ENCODE measurements at regions not wholly inside any gene's neighbourhood (a gene's known extent, or its start where the extent isn't known, plus 50 kb on each side); places are given as distances from the start of the nearest gene placed in this dataset.

DNA sequence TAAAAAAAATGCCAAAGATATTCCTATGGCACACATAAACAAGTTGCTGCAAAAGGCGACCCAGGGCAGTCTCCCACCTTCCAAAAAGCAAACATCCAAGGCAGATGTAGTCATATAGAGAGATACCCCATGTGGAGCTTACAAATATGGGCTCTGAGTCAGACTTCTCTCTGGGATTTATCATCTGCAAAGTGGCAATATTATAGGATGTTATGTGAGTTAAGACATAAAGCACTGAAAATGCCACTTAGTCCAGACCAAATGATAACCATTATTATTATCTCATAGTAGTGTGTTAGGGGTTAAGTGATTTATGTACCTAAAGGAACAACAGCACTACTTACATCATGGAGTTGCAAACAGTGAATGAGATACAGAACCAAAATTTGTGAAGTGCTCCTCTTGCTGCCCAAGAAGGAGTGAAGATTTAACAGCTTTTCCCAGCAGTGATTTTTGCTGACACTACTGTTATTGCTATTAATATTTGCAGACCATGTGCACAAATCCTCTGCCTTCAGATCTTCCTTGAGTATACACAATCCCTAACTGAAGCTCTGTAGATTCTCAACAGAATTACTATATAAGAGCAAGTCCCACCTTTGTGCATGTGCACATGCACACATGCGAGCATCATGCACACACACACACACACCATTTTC lies 560.0 kb upstream of the SALL1 start:
- DNase-seq, result no peak

DNA sequence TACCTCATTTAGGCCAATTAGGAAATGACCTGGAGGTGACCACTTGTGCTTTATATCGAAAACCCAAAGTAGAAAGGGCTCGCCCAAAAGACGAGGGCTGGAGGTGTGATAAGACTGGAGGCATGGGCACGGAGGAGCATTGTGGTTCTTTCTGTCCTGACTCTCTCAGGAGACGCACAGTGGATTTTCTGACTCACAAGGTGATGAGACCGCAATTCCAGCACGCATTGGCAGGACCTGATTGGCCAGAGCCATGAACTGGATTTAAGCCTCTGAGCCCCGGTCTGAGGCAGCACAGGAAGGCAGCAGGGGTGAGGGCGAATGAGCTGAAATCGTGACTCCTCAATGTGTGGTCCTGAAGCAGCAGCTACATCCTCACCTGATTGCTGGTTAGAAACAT lies 559.1 kb upstream of the SALL1 start:
- DNase-seq, result no peak

DNA sequence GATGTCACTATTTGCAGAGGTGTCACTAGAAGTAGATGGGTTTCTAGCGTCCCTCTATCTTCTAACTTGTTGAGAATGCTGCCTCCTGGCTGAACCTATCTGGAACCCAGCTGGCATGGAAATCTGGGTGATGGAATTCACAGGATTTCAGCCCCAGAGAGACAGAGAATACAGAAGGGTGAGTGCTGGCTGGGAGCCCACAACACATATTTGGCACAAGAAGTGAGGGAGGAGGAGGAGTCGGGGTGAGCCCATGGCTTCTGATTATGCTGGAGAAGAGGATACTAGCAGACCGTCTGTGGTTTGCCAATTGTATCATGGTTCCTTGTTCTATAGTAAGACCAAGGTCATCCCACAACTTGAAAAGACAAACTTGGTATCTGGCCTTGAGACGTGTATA lies 557.8 kb upstream of the SALL1 start:
- DNase-seq, result no peak

DNA sequence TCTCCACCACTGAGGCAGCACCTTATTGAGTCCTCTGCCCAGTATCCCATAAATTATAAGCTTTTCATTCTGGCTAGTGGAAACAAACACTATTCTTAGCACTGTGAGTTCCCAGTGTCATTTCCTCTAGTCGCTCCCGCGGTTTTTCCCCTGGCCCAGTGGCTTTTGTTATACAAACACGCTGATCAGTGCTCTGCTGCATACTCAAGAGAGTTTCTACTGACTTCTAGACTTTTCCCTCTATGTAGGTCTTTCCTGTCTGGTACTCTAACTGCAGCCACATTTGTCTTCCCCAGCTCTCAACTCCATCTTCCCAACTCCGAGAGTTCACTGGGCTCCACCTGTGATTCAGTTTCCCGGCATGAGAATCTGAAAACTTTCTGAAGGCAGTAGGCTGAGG lies 556.6 kb upstream of the SALL1 start:
- no peak for DNase-seq

DNA sequence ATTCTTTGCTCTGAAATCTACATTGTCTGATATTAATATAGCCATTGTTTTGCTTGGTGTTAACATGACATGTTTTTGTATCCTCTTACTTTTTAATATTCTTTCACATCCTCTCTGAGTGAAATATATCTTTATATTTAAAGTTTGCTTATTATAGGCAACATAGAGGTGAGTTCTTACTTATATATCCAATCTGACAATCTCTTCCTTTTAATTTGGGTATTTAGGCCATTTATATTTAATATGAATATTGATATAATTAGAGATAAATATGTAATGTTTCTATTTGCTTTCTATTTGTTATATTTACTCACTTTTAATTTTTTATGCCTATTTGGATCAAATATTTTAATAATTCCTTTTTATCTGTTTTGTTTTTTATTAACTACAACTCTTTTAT lies 554.1 kb upstream of the SALL1 start:
- DNase-seq, result no peak

DNA sequence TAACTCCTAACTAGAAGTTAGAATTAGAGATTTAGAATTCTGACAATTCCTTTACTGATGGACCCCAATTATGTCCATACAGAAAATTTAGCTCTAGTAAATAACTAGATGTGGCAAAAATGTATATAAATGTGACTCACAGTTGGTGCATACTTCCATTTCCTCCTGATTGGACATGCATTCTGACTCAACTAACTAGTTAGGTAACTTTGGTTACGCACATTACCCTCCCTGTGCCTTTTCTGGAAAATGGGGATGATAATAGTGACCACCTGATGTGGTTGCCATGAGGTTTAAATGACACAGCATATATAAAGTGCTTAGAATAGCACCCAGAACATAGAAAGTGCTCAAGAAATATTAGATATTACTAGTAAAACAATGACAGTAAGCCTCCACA lies 550.0 kb upstream of the SALL1 start:
- DNase-seq, result no peak

DNA sequence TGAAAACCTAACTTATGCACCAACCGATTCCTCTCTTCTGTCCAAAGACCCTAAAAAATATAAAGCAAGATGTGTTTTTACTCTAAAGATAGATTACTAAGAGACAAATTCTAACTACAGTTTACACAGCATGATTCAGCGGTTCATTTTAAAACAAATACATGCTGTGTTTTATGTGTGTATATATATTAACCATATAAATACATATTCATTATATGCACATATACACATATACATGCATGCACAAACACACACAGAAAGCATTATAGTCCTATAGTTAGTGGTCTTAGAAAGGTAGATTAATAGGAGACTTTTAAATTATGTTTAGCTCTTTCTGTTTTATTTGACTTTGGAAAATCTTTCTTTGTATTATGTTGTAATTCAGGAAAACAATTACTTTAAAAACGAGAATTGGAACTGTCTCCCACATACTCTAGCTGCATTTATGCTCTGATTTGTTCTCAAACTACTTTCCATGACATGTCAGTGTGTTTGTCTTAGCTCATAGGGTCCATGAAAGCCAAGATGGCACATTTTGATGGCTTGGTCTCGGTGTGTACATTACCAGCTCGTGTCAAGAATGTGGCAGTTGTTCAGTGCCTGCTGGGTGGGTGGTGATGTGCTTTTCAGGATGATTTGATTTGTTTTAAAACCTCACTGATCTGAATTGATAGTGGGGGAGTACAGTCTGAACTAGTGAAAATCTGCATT lies 548.8 kb upstream of the SALL1 start:
- no peak for DNase-seq

DNA sequence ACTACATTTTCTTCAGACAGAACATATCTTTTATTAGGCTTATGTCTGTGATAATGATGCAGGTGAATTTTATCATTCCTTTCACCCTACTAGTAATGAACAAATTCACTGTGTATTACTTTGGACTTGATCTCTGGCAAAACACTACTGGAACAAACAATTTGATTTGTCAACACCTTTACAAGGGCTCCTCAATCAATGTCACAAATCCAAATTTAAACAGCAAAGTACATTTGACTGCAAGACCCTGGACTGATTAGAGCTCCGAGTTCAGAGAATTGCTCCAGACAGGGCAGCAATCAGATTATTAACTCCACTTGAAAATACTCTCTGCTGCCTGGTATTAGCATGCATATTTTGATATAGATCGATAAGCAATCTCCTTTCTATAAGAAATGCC lies 547.6 kb upstream of the SALL1 start:
- no peak for DNase-seq

DNA sequence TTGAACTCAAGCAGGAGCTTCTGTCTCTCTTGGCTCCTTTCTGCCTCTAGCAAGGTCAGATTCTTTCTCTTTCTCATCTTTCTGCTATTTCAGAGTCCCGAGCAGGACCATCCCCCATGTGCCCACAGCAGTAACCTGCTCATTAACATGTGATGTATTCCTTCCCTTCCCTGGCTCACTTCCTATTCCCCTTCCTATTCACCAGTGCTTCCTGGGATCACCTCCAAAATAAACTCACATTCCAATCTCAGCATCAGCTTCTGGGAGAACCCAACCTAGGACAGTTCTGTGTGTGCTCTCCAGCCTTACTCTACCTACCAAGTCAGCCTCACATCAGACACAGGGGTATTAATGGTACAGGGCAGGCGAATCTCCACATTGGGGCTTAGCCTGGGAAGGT lies 546.4 kb upstream of the SALL1 start:
- no peak for DNase-seq

DNA sequence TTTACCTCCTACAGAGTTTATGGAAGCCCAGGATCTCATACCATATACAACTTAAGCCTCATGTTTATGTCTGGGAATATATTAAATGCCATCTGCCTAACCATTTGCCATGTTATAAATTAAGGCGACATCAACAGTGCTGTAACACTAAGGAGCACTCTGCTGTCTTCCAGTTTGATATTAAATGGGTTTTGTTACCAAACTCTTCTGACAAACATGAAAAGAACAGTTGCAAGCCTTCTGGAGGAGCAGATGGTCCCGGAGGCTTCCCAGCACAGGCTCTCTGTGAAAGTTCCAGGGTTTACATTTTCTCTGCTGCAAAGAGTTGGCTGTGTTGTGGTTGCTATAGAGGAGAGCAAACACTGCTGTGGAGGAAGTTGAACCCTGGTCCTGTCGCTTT lies 545.3 kb upstream of the SALL1 start:
- DNase-seq, result no peak

DNA sequence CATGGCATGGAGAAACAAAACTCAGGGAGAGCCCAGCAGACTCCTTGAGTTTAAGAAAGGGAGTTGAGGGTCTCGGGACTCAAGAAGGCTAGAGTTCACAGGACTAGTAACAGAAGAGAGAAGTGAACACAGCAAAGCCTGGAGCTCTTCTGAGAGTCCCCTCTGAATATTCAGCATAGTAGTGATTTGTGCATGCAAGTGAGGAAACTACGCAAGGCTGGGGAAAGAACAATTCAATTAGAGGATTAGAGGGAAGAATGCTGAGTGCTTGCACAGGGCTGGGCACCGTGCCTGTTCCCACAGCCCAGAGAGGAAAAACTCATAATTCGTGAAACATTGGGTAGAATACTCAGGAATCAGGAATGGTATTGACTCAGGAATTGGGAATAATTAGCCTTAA lies 540.0 kb upstream of the SALL1 start:
- DNase-seq, result no peak

DNA sequence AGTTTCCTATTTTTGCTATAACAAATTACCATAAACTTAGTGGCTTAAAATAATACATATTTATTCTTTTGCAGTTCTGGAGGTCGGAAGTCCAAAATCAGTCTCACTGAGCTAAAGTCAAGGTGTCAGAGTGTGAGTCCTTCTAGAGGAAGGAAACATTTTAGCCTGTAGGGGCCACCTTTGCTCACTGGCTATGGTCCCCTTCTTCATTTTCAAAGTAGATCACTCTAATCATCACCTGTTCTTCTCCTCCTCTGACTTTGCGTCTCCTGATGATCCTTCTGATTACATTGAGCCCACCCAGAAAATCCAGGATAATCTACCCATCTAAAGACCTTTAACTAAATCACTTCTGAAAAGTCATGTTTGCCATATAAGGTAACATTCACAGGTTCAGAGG lies 534.4 kb upstream of the SALL1 start:
- DNase-seq, result no peak

DNA sequence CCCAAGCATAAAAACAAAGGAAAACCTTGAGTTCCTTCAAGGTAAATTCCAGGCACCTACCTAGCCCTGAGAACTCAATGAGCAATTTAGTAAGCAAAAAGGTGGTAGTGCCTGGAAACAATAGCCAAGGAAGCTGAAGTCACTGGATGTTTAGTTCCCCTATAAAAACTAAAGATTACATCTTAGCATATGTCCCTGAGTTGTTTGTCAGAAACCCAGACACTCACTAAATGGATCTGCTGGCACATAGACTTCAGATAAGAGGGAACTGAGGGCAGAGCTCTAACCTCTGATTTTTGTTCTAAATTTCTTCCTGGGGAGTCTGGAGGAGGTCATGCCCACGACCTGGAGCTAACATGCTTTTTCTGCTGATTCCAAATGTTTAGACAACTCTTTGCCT lies 532.8 kb upstream of the SALL1 start:
- no peak for DNase-seq

DNA sequence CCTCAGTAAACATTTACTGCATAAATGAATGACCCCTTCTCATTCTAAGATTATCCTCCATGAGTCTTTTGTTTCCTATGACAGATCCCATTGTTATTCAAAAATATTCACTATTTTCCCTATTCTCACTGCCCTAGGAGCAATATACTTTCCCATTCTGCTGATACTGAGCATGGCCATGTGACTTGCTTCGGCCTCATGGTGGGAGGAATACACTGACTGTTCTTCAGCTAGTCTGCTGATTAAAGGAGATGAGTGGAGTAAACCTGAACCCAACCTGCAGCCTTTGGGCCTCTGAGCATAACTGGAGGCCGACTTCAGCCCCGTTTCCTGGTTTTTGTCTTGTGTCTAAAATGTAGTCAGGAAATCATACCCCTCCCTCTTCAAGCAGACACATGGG lies 531.8 kb upstream of the SALL1 start:
- no peak for DNase-seq

DNA sequence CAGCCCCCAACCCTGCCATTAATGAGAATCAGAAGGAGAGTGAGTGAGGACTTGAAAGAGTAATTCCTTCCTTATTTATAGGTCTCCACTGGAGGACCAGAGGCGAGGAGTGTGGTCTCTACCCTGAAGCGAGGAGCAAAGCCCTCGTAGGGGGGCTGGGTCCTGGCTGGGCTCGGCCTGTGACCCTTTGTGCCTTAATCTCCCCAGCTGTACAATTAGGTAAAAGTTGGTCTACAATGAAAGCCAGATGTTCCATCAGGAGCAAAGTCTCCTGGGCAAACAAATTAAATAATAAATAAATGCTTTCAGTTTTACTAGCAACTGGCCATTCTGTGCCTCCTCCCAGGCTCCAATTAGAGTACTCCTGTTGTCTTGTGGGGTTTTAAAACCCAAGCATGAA lies 523.5 kb upstream of the SALL1 start:
- no peak for DNase-seq

DNA sequence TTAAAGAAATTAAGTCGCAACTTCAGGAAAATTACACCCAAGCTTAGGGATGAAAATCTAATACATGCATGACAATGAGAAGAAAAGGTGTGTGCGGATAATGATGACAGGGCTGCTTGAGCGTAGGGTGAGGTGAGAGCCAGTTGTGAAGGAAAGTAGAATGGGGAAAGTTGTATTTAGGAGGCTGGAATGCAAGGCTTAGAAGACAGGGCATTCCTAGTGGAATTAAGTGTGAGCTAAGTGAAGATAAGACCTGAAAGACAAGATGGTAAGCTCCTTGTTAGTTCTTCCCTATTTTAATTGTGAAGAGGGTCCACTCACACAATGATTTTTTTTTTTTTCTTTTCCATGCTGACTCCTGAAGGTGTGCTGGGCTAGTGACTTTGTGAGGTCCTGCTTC lies 519.5 kb upstream of the SALL1 start:
- DNase-seq, result no peak

DNA sequence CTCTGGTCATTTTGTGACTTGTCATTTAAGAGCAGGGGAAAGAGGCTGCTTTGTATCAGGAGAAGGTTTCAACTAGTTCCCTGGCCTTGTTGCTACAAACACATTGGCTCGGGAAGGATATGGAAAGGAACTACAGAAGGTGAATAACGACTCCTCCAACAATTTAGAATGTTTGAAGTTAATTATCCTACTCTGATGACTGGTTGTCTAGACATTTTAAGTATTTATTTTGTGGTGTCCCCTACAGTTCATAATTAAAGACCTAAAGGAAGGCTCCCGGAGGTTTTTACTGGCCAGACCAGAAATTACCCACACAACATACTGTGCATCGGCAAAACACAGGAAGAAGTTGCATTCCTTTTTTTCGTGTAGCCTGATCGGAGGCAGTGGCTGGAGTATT lies 515.8 kb upstream of the SALL1 start:
- DNase-seq, result no peak

DNA sequence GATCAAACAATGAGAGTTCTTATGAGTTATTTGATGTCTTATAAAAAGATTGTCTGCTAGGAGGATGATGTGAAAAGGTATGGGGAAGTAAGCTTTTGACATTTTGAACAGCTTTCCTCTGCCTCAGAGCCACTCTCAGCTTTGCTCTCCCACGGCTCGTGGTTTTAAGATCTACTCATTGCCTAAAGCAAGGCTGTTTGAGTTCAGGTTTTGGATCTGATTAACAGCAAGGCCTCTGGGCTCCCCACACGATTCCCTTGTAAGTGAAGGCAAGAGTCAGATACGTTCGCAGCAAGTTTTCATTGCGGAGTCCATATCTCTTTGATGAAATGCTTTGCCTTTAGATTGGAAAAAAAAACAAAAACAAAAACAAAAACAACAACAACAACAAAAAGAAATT lies 515.0 kb upstream of the SALL1 start:
- DNase-seq, result no peak

DNA sequence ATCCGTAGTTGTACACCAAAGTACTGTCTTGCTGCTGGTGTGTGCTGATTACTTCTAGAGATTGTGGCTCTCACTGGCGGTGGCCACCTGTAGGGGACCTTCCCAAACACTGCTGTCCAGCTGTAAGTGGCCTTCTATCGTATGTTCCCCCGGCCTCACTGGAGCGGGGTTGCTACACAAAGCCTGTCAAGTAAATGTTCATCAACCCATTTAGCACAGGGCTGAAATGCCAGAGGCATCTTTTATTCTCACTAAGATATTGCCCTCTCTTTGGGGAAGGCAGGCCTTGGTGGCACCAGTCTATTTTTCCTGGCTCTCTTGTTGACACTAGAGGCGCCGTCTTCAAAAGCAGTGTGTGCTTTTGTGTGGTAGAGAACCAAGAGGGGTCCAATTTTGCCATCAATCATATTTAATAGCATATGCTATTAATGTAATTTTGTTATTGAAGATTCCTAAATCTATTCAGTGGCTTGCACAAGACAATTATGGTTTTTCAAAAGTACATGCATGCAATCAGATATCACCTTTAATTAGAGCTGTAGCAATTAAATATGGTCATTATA lies 514.4 kb upstream of the SALL1 start:
- DNase-seq, result no peak

DNA sequence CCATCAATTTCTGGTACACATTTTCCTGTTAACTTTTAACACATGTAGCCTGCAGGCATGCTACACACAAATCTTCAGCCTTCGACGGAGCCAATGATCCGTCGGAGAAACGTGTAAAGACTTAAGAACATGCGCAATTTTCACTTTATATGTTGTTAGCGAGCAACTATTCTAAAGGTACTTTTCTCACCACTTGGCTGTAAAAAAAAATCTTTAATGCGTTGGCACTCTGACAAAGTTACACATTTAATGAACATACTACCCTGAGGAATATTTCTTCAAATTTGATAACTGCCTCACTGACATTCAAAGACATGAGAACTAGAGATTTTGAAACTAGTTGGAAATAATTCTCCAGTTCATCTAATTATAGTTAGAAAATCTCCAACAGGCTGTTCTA lies 507.5 kb upstream of the SALL1 start:
- no peak for DNase-seq

DNA sequence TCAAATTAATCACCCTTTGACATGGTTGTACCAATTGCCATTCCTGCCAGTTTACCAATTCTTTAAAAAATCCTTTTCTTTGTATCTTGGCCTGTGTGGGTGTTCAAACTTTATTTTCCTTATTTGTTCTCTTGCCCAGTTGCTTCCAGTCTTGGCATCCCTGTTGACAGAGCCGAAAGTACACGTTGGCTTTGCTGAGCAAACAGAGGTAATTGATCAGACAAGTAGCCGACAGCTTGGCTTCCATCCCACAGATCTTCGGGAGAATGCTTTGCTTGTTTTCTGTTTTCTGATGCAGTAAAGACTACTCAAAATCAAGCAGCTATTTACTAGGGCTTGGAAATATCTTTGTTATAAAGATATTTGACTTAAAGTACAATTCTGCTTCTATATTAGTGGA lies 506.8 kb upstream of the SALL1 start:
- DNase-seq, result no peak

DNA sequence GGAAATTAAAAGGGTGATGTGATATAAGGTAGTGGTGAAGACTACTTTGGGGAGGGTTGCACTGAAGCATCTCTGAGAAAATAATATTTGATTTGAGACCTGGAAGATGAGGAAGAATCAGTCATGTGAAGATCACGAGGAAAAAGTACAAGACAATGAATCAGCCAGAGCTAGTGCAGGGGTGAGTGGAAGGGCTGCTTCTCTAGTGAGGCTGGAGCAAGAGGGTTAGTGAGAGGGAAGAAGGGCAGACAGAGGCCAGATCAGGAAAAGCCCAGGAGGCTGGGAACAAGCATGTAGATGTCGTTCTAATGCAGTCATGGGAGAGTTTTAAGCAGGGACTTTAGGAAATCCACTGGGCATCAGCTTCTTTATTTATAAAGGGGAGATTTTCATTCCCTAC lies 504.2 kb upstream of the SALL1 start:
- DNase-seq, result no peak

DNA sequence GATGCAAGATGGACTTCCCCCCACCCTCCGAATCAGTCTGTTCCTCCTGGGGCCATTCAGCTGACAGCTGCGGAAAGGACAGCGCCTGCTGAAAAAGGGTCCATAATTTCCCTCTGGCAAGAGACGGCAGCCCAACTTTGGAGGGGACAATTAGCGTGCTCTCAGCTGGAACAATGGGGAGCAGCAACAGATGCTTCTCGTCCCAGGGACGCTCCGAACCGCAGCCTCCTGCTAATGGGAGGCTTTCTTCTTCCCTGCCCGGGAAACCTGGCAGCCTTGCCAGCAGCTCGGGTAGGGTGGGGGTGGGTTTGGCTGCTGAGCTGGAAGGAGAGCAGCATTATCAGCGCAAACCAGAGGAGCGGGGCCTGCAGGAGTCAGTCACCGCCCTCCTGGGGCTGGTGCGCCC lies 500.0 kb upstream of the SALL1 start:
- no peak for DNase-seq

DNA sequence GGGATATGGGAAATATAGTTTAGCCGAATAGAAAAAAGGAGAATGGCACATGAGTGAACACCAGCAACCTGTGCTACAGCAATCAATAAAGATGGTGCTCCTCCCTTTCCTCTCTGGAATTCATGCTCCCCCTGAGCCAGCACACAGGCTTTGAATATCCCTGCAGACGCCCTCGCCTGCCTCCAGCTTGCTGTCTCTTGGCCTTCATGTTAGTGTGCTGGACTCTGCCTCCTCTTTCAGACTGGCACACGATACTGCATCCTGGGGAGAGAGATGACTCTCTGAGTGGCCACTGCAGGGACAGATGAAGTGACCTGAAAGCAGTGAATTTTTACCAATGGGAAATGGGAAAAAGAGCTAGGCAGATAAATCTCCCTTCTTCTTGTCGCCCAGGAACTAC lies 498.6 kb upstream of the SALL1 start:
- DNase-seq, result no peak

DNA sequence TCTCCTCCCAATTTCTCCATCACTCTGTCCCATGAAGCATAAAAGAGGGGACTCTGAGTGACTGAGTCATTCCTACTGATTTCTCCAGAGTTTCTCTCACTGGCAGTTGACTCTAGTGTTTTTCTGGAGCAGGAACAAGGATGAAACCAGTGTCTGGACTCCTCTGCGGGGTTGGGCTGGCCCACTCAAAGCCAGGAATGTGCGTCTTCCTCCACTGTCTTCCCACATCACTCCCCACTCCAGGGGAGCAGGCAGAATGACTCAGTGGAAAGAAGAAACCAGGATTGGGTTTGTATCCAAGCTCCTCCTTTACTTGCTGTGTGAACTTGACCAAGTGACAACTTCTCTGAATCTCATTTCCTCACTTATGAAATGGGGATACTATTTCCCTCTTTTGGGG lies 497.5 kb upstream of the SALL1 start:
- DNase-seq, result no peak
